Panc1 (cell line): ENCODE measurements at regions not wholly inside any gene's neighbourhood (a gene's known extent, or its start where the extent isn't known, plus 50 kb on each side); places are given as distances from the start of the nearest gene placed in this dataset.

Experiments used
- SIN3A ChIP-seq: IDR thresholded peaks from 2 replicates; pipeline ENCODE4 v1.6.1; 2012; ENCODE audit warnings: low read depth, mild to moderate bottlenecking, low read length, moderate library complexity, borderline replicate concordance; ENCODE audit not compliant: insufficient read depth
- TF ChIP-seq, protein P1 (sequence below): fragments of 450-650 bp; IDR thresholded peaks from 2 replicates; pipeline ENCODE4 v1.5.1; 2017; ENCODE audit warnings: mild to moderate bottlenecking

DNA sequence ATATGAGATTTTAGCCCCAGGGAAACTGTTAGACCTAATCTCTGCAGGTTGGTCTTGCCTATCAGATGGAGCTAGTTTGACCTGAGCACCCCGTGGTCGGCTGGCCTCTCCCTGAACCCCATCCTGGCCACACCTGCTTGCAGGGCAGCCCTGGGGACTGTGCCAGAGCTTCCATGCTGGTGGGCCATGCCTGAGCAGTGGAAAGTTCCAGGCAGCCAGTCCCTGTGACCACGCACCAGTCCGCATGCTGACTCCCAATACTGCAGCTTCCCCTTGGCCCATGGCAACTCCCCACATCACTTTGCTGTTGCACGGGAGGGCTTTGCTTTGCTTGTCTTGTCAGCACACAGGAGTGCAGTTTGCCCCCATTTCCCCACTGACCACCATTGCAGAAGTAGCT, 427.8 kb upstream of the SEMA3D start:
- TF ChIP-seq, protein P1, sequence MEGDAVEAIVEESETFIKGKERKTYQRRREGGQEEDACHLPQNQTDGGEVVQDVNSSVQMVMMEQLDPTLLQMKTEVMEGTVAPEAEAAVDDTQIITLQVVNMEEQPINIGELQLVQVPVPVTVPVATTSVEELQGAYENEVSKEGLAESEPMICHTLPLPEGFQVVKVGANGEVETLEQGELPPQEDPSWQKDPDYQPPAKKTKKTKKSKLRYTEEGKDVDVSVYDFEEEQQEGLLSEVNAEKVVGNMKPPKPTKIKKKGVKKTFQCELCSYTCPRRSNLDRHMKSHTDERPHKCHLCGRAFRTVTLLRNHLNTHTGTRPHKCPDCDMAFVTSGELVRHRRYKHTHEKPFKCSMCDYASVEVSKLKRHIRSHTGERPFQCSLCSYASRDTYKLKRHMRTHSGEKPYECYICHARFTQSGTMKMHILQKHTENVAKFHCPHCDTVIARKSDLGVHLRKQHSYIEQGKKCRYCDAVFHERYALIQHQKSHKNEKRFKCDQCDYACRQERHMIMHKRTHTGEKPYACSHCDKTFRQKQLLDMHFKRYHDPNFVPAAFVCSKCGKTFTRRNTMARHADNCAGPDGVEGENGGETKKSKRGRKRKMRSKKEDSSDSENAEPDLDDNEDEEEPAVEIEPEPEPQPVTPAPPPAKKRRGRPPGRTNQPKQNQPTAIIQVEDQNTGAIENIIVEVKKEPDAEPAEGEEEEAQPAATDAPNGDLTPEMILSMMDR = no peak
- no peak for TF ChIP-seq SIN3A
